Left lung (tissue), 4 donors: ENCODE measurements at regions not wholly inside any gene's neighbourhood (a gene's known extent, or its start where the extent isn't known, plus 50 kb on each side); places are given as distances from the start of the nearest gene placed in this dataset.
A peak's percentile ranks its signal among the peaks of the same experiment; 100 is the strongest.

ENCODE experiments used
- ATAC-seq: fragments of 200-7000 bp; cut with Tn5 transposase; one replicate; pipeline ENCODE4 v1.9.1; 2020; ENCODE audit warnings: moderate library complexity
- DNase-seq, 4 donors: peaks; one replicate each; pipeline ENCODE4 v3.0.0-alpha.2; 2013 to 2020
- H3K27ac ChIP-seq, 2 donors: fragments of 200-600 bp; sonication (generic) in 1 of 2; one replicate each; pipeline versions ENCODE4 v1.5.0 to v1.8.0; 2020 to 2021
- H3K27me3 ChIP-seq, 2 donors: fragments of 200-600 bp; sonication (generic) in 1 of 2; one replicate each; pipeline versions ENCODE4 v1.5.0 to v1.8.0; 2020 to 2021
- H3K36me3 ChIP-seq, 2 donors: fragments of 200-600 bp; sonication (generic) in 1 of 2; one replicate each; pipeline versions ENCODE4 v1.5.0 to v1.8.0; 2020 to 2021
- H3K4me1 ChIP-seq, 2 donors: fragments of 200-600 bp; one replicate each; pipeline ENCODE4 v1.8.0; 2021
- H3K4me3 ChIP-seq, 2 donors: fragments of 200-600 bp; sonication (generic) in 1 of 2; one replicate each; pipeline versions ENCODE4 v1.5.0 to v1.8.0; 2020 to 2021; ENCODE audit warnings: mild to moderate bottlenecking in 1 of 2
- H3K9me3 ChIP-seq, 2 donors: fragments of 200-600 bp; sonication (generic) in 1 of 2; one replicate each; pipeline versions ENCODE4 v1.5.0 to v1.8.0; 2020 to 2021
- intact Hi-C, 2 donors: fragments of 100-400 bp; cut with DNase I; formaldehyde crosslinking; loops; one replicate each; pipeline versions ENCODE4 v1.11.2 to v1.14.2; 2022
- TF ChIP-seq, protein P1 (sequence below), 2 donors: fragments of 200-600 bp; sonication (generic) in 1 of 2; IDR thresholded peaks; one replicate each; pipeline versions ENCODE4 v1.5.0 to v1.8.0; 2021; ENCODE audit warnings: antibody characterized with exemption in 2 of 2
- donor health status: DM: no; HTN: yes; CAD: no.
- donor health status: DM: no; HTN: no; CAD: no.

DNA sequence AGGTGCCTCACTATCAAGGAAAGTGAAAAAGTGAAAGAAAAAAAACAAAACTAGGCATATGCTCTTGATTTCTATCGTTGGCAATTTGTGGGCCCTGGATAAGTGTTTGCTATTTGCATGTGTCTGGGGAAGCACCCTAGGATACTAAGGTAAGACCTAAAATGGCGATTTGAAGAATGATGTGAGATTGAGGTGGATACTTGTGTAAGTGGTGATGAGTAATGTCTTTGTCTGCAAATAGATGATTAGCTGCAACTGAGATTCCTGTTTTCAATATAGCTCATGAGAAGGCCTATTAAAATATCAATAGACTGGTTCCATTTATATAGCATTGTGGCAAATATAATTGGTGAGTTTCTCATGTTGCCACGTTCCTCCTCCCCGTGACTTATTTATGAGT lies 261.7 kb downstream of the NEDD1 start:
- no peak for DNase-seq
- Histone ChIP-seq H3K9me3 (no peaks in the 10 kb centered on the region), H3K4me3 (no peak overlapping the region), H3K27ac (no peak overlapping the region), H3K4me1 (no peaks in the 10 kb centered on the region), H3K36me3 (no peaks in the 10 kb centered on the region), H3K27me3 (no peaks in the 10 kb centered on the region)
- TF ChIP-seq, protein P1, sequence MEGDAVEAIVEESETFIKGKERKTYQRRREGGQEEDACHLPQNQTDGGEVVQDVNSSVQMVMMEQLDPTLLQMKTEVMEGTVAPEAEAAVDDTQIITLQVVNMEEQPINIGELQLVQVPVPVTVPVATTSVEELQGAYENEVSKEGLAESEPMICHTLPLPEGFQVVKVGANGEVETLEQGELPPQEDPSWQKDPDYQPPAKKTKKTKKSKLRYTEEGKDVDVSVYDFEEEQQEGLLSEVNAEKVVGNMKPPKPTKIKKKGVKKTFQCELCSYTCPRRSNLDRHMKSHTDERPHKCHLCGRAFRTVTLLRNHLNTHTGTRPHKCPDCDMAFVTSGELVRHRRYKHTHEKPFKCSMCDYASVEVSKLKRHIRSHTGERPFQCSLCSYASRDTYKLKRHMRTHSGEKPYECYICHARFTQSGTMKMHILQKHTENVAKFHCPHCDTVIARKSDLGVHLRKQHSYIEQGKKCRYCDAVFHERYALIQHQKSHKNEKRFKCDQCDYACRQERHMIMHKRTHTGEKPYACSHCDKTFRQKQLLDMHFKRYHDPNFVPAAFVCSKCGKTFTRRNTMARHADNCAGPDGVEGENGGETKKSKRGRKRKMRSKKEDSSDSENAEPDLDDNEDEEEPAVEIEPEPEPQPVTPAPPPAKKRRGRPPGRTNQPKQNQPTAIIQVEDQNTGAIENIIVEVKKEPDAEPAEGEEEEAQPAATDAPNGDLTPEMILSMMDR (IDR thresholded peaks at IDR 0.05) = no peak
- intact Hi-C loops = no loop called here
- no peak for ATAC-seq

- intact Hi-C loops = no loop called here
- no peak for ATAC-seq
These were observed 263.0 kb downstream of the NEDD1 start for GRCh38 chr12:97169889-97170567.

GRCh38 chr12:97173688-97174410 lies 266.8 kb downstream of the NEDD1 start:
- no peaks in the 10 kb centered on the region for H3K36me3 ChIP-seq
- no peaks in the 10 kb centered on the region for H3K4me1 ChIP-seq
- no peaks in the 10 kb centered on the region for H3K27me3 ChIP-seq
- no peak for ATAC-seq
- TF ChIP-seq, protein P1 (IDR thresholded peaks at IDR 0.05) = no peak
- H3K4me3 ChIP-seq = no peak overlapping the region
- intact Hi-C loops = no loop called here
- H3K27ac ChIP-seq = no peak overlapping the region
- H3K9me3 ChIP-seq = no peaks in the 10 kb centered on the region
- DNase-seq = peak in 1 of 4 donors; percentile 46

More at GRCh38 chr12:97169889-97170567, 263.0 kb downstream of the NEDD1 start:
- Histone ChIP-seq H3K36me3 (no peaks in the 10 kb centered on the region), H3K4me3 (no peak overlapping the region), H3K27me3 (no peaks in the 10 kb centered on the region), H3K9me3 (no peaks in the 10 kb centered on the region), H3K27ac (no peak overlapping the region), H3K4me1 (no peaks in the 10 kb centered on the region)
- DNase-seq = no peak
- TF ChIP-seq, protein P1 (IDR thresholded peaks at IDR 0.05) = no peak

DNA sequence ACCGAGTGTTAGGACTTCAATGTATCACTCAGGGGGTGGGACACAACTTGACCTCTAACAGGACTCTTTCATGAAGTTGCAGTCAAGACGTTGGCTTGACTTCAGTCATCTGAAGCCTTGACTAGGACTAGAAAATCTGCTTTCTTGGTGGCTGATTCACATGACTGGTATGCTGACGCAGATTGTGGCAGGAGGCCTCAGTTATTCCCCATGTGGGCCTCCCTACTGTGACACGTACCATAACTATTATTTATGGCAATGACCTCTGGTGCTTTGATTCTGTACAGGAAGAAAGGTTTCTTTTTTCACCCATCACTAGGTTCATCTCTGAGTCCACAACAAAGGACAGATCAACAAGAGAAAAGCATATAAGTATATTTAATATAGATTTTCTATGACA lies 270.4 kb downstream of the NEDD1 start:
- intact Hi-C loops = no loop called here
- ATAC-seq = no peak

More for the DNA sequence above, 270.4 kb downstream of the NEDD1 start:
- DNase-seq = no peak
- Histone ChIP-seq H3K4me3 (no peak overlapping the region), H3K27me3 (no peaks in the 10 kb centered on the region), H3K27ac (no peak overlapping the region), H3K36me3 (no peaks in the 10 kb centered on the region), H3K9me3 (no peaks in the 10 kb centered on the region), H3K4me1 (no peaks in the 10 kb centered on the region)
- TF ChIP-seq, protein P1 (IDR thresholded peaks at IDR 0.05) = no peak
